IMR-90 (cell line): ENCODE measurements at regions not wholly inside any gene's neighbourhood (a gene's known extent, or its start where the extent isn't known, plus 50 kb on each side); places are given as distances from the start of the nearest gene placed in this dataset.

Experiments
- BHLHE40 ChIP-seq: fragments of 150-350 bp; IDR thresholded peaks from 2 replicates; pipeline ENCODE4 v1.6.1; 2016; ENCODE audit warnings: mild to moderate bottlenecking, low read depth, low read length
- CEBPB ChIP-seq: IDR thresholded peaks from 2 replicates; pipeline ENCODE4 v1.6.1; 2012; ENCODE audit warnings: low read depth, low read length, improper control_type of control experiment
- MAFK ChIP-seq: IDR thresholded peaks from 2 replicates; pipeline ENCODE4 v1.6.1; 2012; ENCODE audit warnings: low read depth, low read length, improper control_type of control experiment
- MXI1 ChIP-seq: IDR thresholded peaks from 2 replicates; pipeline ENCODE4 v1.6.1; 2012; ENCODE audit warnings: low read depth, mild to moderate bottlenecking, low read length, moderate library complexity, borderline replicate concordance
- NFE2L2 ChIP-seq: fragments of 150-350 bp; IDR thresholded peaks from 2 replicates; pipeline ENCODE4 v1.6.1; 2016; ENCODE audit warnings: low read depth, mild to moderate bottlenecking, low read length
- POLR2A ChIP-seq: IDR thresholded peaks from 2 replicates; pipeline ENCODE4 v1.6.1; 2012; ENCODE audit warnings: mild to moderate bottlenecking, low read depth, low read length
- RAD21 ChIP-seq: IDR thresholded peaks from 2 replicates; pipeline ENCODE4 v1.6.1; 2012; ENCODE audit warnings: low read length, improper control_type of control experiment
- RFX5 ChIP-seq: IDR thresholded peaks from 2 replicates; pipeline ENCODE4 v1.8.0; 2012; ENCODE audit warnings: low read depth, mild to moderate bottlenecking, low read length, moderate library complexity
- TF ChIP-seq, protein P1 (sequence below): conservative IDR thresholded peaks from 2 replicates; pipeline ENCODE4 v1.5.1; 2012; ENCODE audit warnings: mild to moderate bottlenecking, low read depth, low read length, improper control_type of control experiment
- TF ChIP-seq, protein P2 (sequence below): fragments of 150-350 bp; IDR thresholded peaks from 2 replicates; pipeline ENCODE4 v1.6.1; 2016; ENCODE audit warnings: low read depth, mild to moderate bottlenecking, low read length, moderate library complexity, borderline replicate concordance
- TF ChIP-seq, protein P3 (sequence below): fragments of 150-350 bp; IDR thresholded peaks from 2 replicates; pipeline ENCODE4 v1.6.1; 2017; ENCODE audit warnings: mild to moderate bottlenecking, antibody characterized with exemption, low read length, low read depth

DNA sequence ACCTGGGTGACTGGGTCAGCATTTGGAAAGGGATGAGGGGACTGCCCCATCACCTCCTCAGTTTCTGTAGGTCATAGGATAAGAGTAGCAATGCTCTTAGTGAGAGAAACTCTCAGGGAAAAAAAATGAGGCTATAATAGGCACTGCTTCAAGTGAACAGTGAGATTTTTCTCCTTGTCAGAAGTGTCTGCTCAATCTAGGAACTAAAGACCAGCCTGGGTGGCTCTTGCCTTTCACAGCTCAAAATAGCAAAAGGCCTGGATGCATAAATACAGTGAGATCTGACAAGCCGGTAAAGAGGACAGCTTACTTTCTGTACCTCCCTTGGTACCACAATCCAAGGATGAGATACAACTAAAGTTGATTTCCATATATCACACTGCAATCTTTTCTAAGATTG, 205.6 kb upstream of the ANO5 start:
- TF ChIP-seq NFE2L2, result no peak
- TF ChIP-seq RAD21, result no peak
- no peak for TF ChIP-seq RFX5
- no peak for TF ChIP-seq POLR2A
- TF ChIP-seq BHLHE40, result no peak
- TF ChIP-seq, protein P1, sequence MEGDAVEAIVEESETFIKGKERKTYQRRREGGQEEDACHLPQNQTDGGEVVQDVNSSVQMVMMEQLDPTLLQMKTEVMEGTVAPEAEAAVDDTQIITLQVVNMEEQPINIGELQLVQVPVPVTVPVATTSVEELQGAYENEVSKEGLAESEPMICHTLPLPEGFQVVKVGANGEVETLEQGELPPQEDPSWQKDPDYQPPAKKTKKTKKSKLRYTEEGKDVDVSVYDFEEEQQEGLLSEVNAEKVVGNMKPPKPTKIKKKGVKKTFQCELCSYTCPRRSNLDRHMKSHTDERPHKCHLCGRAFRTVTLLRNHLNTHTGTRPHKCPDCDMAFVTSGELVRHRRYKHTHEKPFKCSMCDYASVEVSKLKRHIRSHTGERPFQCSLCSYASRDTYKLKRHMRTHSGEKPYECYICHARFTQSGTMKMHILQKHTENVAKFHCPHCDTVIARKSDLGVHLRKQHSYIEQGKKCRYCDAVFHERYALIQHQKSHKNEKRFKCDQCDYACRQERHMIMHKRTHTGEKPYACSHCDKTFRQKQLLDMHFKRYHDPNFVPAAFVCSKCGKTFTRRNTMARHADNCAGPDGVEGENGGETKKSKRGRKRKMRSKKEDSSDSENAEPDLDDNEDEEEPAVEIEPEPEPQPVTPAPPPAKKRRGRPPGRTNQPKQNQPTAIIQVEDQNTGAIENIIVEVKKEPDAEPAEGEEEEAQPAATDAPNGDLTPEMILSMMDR, result no peak
- TF ChIP-seq, protein P2, sequence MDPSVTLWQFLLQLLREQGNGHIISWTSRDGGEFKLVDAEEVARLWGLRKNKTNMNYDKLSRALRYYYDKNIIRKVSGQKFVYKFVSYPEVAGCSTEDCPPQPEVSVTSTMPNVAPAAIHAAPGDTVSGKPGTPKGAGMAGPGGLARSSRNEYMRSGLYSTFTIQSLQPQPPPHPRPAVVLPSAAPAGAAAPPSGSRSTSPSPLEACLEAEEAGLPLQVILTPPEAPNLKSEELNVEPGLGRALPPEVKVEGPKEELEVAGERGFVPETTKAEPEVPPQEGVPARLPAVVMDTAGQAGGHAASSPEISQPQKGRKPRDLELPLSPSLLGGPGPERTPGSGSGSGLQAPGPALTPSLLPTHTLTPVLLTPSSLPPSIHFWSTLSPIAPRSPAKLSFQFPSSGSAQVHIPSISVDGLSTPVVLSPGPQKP, result no peak
- TF ChIP-seq, protein P3, sequence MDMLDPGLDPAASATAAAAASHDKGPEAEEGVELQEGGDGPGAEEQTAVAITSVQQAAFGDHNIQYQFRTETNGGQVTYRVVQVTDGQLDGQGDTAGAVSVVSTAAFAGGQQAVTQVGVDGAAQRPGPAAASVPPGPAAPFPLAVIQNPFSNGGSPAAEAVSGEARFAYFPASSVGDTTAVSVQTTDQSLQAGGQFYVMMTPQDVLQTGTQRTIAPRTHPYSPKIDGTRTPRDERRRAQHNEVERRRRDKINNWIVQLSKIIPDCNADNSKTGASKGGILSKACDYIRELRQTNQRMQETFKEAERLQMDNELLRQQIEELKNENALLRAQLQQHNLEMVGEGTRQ, result no peak
- TF ChIP-seq MXI1, result no peak
- no peak for TF ChIP-seq CEBPB
- no peak for TF ChIP-seq MAFK
